Peyer's patch (tissue), 4 donors: ENCODE measurements at regions not wholly inside any gene's neighbourhood (a gene's known extent, or its start where the extent isn't known, plus 50 kb on each side); places are given as distances from the start of the nearest gene placed in this dataset.

Source experiments
- DNase-seq, 3 donors: peaks; one replicate each; pipeline ENCODE4 v3.0.0-alpha.2; 2017 to 2019
- H3K27ac ChIP-seq, 4 donors: fragments of 200-600 bp; sonication (generic); one replicate each; pipeline ENCODE4 v1.5.1; 2016 to 2019
- H3K27me3 ChIP-seq, 2 donors: fragments of 200-600 bp; sonication (generic); one replicate each; pipeline ENCODE4 v1.5.1; 2019
- H3K36me3 ChIP-seq, 3 donors: fragments of 200-600 bp; sonication (generic); one replicate each; pipeline ENCODE4 v1.5.1; 2016 to 2019
- H3K4me1 ChIP-seq, 4 donors: fragments of 200-600 bp; sonication (generic); one replicate each; pipeline ENCODE4 v1.5.1; 2016 to 2019
- H3K4me3 ChIP-seq, 4 donors: fragments of 200-600 bp; sonication (generic); 1 replicate in 3 of 4; 2 replicates in 1 of 4; pipeline ENCODE4 v1.5.1; 2016 to 2019; ENCODE audit warnings: mild to moderate bottlenecking in 1 of 4
- H3K9me3 ChIP-seq, 4 donors: fragments of 200-600 bp; sonication (generic); one replicate each; pipeline ENCODE4 v1.5.1; 2016 to 2019; ENCODE audit warnings: mild to moderate bottlenecking in 1 of 4
- CTCF ChIP-seq, 6 experiments: fragments of 450-650 bp in 4 of 6; fragments of 200-600 bp in 2 of 6; sonication (generic) in 1 of 6; IDR thresholded peaks; one replicate each; pipeline ENCODE4 v1.5.1; 2017 to 2019; ENCODE audit warnings: antibody characterized with exemption in 6 of 6, mild to moderate bottlenecking in 3 of 6, moderate library complexity in 1 of 6
- POLR2A ChIP-seq, 2 donors: fragments of 450-650 bp; IDR thresholded peaks; one replicate each; pipeline ENCODE4 v1.5.1; 2017; ENCODE audit warnings: antibody characterized with exemption in 2 of 2, mild to moderate bottlenecking in 2 of 2, moderate library complexity in 2 of 2

DNA sequence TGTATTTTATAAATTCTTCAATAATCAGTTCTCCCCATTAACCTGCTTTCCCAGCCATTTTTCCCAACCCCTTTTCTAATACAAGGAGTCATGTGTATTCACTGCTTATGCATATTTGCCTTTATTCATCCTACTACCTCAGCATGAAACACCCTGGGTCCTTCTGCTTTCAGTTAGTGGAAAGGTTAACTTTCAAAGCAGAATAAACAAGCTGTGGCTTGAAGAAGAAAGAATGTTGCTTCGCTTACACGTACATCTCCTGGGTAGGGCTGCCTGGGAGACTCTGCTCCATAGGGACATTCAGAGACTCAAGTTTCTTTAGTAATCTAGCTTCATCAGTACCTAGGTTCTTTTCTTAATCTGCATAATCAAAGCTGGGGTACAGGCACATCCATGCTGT, 567.8 kb upstream of the SLC10A2 start:
- no peaks in the 10 kb centered on the region for H3K27me3 ChIP-seq
- no peaks in the 10 kb centered on the region for H3K36me3 ChIP-seq
- no peak overlapping the region for H3K4me3 ChIP-seq
- no peaks in the 10 kb centered on the region for H3K4me1 ChIP-seq
- TF ChIP-seq POLR2A (IDR thresholded peaks at IDR 0.05) (no peak), CTCF (IDR thresholded peaks at IDR 0.05) (no peak)
- no peak overlapping the region for H3K27ac ChIP-seq
- no peak for DNase-seq
- no peaks in the 10 kb centered on the region for H3K9me3 ChIP-seq

DNA sequence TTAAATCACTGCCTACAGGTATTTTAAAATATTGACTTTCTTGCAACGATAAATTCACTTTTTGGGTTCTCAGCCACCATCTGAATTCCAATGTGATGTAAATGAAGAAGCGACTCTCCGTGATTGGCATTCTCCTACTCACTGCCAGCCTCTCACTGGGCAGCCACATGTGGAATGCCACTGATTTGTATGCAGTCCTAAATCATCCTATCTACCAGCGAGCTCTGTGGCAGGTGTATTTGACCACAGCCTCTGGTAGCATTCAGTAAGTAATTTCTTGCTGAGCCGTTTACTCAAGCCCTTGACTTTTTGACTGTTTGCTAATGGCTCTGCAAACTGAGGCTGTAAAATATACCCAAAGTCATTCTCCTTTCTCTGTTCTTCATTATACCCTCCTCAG, 559.0 kb upstream of the SLC10A2 start:
- no peak for DNase-seq
- TF ChIP-seq CTCF (IDR thresholded peaks at IDR 0.05) (no peak), POLR2A (IDR thresholded peaks at IDR 0.05) (no peak)
- H3K27me3 ChIP-seq: no peaks in the 10 kb centered on the region
- no peaks in the 10 kb centered on the region for H3K4me1 ChIP-seq
- no peaks in the 10 kb centered on the region for H3K9me3 ChIP-seq
- no peak overlapping the region for H3K4me3 ChIP-seq
- H3K27ac ChIP-seq: no peak overlapping the region
- no peaks in the 10 kb centered on the region for H3K36me3 ChIP-seq

DNA sequence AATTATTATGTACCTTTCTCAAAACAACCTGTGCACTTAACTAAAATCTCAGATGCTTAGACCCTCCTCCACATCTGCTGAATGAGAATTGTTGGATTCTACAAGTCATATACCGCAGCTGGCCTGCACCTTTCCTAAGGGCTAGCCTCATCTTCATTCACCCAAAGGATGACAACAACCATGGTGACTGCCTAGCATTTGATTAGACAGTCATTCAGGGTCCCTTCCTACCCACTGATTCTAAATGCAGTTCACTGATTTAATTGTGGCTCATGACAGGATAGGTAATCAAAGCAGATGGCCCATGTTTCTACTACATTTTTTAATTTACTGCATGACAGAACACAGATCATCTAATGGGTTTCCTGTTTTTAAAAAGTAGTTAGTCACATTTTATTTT, 551.9 kb upstream of the SLC10A2 start:
- Histone ChIP-seq H3K4me3 (no peak overlapping the region), H3K27me3 (no peaks in the 10 kb centered on the region), H3K9me3 (no peaks in the 10 kb centered on the region), H3K27ac (no peak overlapping the region), H3K36me3 (no peaks in the 10 kb centered on the region), H3K4me1 (no peaks in the 10 kb centered on the region)
- TF ChIP-seq CTCF (IDR thresholded peaks at IDR 0.05): no peak
- no peak for TF ChIP-seq POLR2A (IDR thresholded peaks at IDR 0.05)
- no peak for DNase-seq

- Histone ChIP-seq H3K4me1 (no peaks in the 10 kb centered on the region), H3K4me3 (no peak overlapping the region), H3K27me3 (no peaks in the 10 kb centered on the region), H3K36me3 (no peaks in the 10 kb centered on the region), H3K27ac (no peak overlapping the region), H3K9me3 (no peaks in the 10 kb centered on the region)
- TF ChIP-seq POLR2A (IDR thresholded peaks at IDR 0.05): no peak
- no peak for TF ChIP-seq CTCF (IDR thresholded peaks at IDR 0.05)
- DNase-seq: no peak
Observed at GRCh38 chr13:103615771-103616170, 549.6 kb upstream of the SLC10A2 start.

- Histone ChIP-seq H3K36me3 (no peaks in the 10 kb centered on the region), H3K27ac (no peak overlapping the region), H3K4me1 (no peaks in the 10 kb centered on the region), H3K4me3 (no peak overlapping the region), H3K9me3 (no peaks in the 10 kb centered on the region), H3K27me3 (no peaks in the 10 kb centered on the region)
- no peak for DNase-seq
- TF ChIP-seq POLR2A (IDR thresholded peaks at IDR 0.05): no peak
Observed at GRCh38 chr13:103614761-103615160, 548.5 kb upstream of the SLC10A2 start.

GRCh38 chr13:103607995-103608394, 541.8 kb upstream of the SLC10A2 start:
- Histone ChIP-seq H3K36me3 (no peaks in the 10 kb centered on the region), H3K9me3 (no peaks in the 10 kb centered on the region), H3K27me3 (no peaks in the 10 kb centered on the region), H3K4me1 (no peaks in the 10 kb centered on the region), H3K27ac (no peak overlapping the region), H3K4me3 (no peak overlapping the region)
- DNase-seq: no peak
- no peak for TF ChIP-seq POLR2A (IDR thresholded peaks at IDR 0.05)
- no peak for TF ChIP-seq CTCF (IDR thresholded peaks at IDR 0.05)
